Glutamatergic neuron (in vitro differentiated cells): ENCODE measurements at regions not wholly inside any gene's neighbourhood (a gene's known extent, or its start where the extent isn't known, plus 50 kb on each side); places are given as distances from the start of the nearest gene placed in this dataset.

Source experiments
- DNase-seq: peaks from one replicate; pipeline ENCODE4 v3.0.0; 2022
- H3K27ac Mint-ChIP-seq: one replicate; pipeline ENCODE4 v1.8.0; 2020; ENCODE audit warnings: mild to moderate bottlenecking, mixed read lengths, inconsistent platforms; ENCODE audit not compliant: unreplicated experiment
- H3K27me3 Mint-ChIP-seq: one replicate; pipeline ENCODE4 v1.8.0; 2020; ENCODE audit warnings: mild to moderate bottlenecking, moderate library complexity, mixed read lengths, inconsistent platforms; ENCODE audit not compliant: unreplicated experiment
- H3K36me3 Mint-ChIP-seq: one replicate; pipeline ENCODE4 v1.8.0; 2020; ENCODE audit warnings: mild to moderate bottlenecking, mixed read lengths, inconsistent platforms; ENCODE audit not compliant: unreplicated experiment
- H3K4me1 Mint-ChIP-seq: one replicate; pipeline ENCODE4 v1.8.0; 2020; ENCODE audit warnings: mild to moderate bottlenecking, low read depth, mixed read lengths, inconsistent platforms; ENCODE audit not compliant: unreplicated experiment
- H3K4me3 Mint-ChIP-seq: one replicate; pipeline ENCODE4 v1.8.0; 2020; ENCODE audit warnings: mild to moderate bottlenecking, mixed read lengths, inconsistent platforms; ENCODE audit not compliant: unreplicated experiment
- H3K9me3 Mint-ChIP-seq: one replicate; pipeline ENCODE4 v1.8.0; 2020; ENCODE audit warnings: mild to moderate bottlenecking, moderate library complexity, mixed read lengths, inconsistent platforms; ENCODE audit not compliant: unreplicated experiment
- CTCF ChIP-seq: fragments of 200-600 bp; sonication (generic); IDR thresholded peaks from one replicate; pipeline ENCODE4 v1.5.0; 2021; ENCODE audit not compliant: partially characterized antibody, unreplicated experiment

- H3K27me3 Mint-ChIP-seq, result no peaks in the 10 kb centered on the region
- no peaks in the 10 kb centered on the region for H3K4me1 Mint-ChIP-seq
- no peaks in the 10 kb centered on the region for H3K9me3 Mint-ChIP-seq
- no peak for DNase-seq
- H3K36me3 Mint-ChIP-seq, result peaks cover 3% of the 10 kb centered on the region
- no peak overlapping the region for H3K27ac Mint-ChIP-seq
- TF ChIP-seq CTCF, result no peak
- no peak overlapping the region for H3K4me3 Mint-ChIP-seq
Observed at GRCh38 chr3:157559401-157559800, 56.2 kb upstream of the VEPH1 start.
